ENCODE measurements at regions not wholly inside any gene's neighbourhood (a gene's known extent, or its start where the extent isn't known, plus 50 kb on each side); places are given as distances from the start of the nearest gene placed in this dataset.

DNA sequence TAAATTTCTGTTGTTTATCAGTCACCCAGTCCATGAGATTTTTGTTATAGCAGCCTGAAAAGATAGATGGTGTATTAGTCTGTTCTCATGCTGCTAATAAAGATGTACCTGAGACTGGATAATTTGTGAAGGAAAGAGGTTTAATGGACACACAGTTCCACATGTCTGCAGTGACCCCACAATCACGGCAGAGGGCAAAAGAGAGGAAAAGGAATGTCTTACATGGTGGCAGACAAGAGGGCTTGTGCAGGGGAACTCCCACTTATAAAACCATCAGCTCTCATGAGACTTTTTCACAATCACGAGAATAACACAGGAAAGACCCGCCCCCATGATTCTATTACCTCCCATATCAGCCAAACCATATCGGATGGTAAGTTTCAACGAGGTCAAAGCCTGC lies 309.2 kb downstream of the LIG4 start:
- intact Hi-C loops (cut with DNase I; ENCODE audit: low total_unique reads): no loop called here
- Histone ChIP-seq H3K4me3 (no peak overlapping the region), H3K4me1 (no peaks in the 10 kb centered on the region), H3K36me3 (no peaks in the 10 kb centered on the region), H3K27ac (no peak overlapping the region), H3K9me3 (no peaks in the 10 kb centered on the region), H3K27me3 (no peaks in the 10 kb centered on the region)
- DNase-seq: no peak
- TF ChIP-seq POLR2A (IDR thresholded peaks at IDR 0.05): no peak
- TF ChIP-seq, protein P1, sequence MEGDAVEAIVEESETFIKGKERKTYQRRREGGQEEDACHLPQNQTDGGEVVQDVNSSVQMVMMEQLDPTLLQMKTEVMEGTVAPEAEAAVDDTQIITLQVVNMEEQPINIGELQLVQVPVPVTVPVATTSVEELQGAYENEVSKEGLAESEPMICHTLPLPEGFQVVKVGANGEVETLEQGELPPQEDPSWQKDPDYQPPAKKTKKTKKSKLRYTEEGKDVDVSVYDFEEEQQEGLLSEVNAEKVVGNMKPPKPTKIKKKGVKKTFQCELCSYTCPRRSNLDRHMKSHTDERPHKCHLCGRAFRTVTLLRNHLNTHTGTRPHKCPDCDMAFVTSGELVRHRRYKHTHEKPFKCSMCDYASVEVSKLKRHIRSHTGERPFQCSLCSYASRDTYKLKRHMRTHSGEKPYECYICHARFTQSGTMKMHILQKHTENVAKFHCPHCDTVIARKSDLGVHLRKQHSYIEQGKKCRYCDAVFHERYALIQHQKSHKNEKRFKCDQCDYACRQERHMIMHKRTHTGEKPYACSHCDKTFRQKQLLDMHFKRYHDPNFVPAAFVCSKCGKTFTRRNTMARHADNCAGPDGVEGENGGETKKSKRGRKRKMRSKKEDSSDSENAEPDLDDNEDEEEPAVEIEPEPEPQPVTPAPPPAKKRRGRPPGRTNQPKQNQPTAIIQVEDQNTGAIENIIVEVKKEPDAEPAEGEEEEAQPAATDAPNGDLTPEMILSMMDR (IDR thresholded peaks at IDR 0.05): no peak

DNA sequence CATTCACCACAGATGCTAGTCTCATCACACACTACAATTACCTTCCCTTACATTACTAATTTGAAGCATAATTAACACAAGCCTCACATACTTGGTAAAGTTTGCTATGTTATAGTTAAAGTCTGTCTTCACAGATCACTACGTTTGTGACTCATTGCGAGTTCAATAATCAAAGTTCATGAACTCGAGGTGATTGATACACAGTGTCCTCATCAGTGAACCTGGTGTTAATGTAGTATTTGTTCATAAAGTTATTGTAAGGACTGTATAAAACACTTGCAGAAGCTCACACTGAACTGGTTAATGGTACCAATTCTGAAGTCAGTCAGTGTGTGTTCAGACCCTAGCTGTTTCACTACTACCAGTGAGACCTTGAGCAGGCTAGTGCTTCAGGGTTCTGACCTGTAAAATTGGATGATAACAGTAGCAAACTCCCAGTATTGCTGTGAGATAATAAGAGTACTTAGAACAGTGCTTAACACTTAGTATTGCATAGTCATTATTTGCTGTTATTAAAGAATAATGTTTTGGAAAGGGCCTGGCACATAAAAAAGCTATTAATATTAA lies 313.3 kb downstream of the LIG4 start:
- DNase-seq: no peak
- TF ChIP-seq POLR2A (IDR thresholded peaks at IDR 0.05): no peak
- TF ChIP-seq, protein P1 (IDR thresholded peaks at IDR 0.05): no peak
- intact Hi-C loops (cut with DNase I; ENCODE audit: low total_unique reads): no loop called here

DNA sequence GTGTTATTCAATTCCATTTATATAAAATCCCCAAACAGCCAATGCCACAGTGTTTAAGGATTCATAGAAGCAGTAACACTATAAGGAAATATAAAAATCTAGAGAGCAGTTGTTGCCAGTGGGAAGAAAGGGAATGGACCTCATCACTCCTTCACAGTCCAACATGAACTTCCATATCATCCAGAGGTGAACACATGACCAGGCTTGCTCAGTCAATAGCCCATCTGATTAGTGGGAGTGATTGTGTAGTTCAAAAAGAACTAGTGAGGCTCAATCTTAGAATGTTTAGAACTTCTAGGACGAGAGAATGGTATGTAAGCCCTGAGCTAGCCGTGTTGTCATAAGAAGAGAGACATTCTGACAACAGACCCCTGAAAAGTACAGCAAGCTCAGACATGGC lies 314.1 kb downstream of the LIG4 start:
- H3K27ac ChIP-seq: no peak overlapping the region
- no peaks in the 10 kb centered on the region for H3K27me3 ChIP-seq
- DNase-seq: no peak
- H3K36me3 ChIP-seq: no peaks in the 10 kb centered on the region
- no peaks in the 10 kb centered on the region for H3K4me1 ChIP-seq
- intact Hi-C loops (cut with DNase I; ENCODE audit: low total_unique reads): no loop called here
- H3K9me3 ChIP-seq: no peaks in the 10 kb centered on the region
- no peak for TF ChIP-seq POLR2A (IDR thresholded peaks at IDR 0.05)
- TF ChIP-seq, protein P1 (IDR thresholded peaks at IDR 0.05): no peak
- no peak overlapping the region for H3K4me3 ChIP-seq

More for the DNA sequence above, 313.3 kb downstream of the LIG4 start:
- Histone ChIP-seq H3K27me3 (no peaks in the 10 kb centered on the region), H3K4me3 (no peak overlapping the region), H3K27ac (no peak overlapping the region), H3K36me3 (no peaks in the 10 kb centered on the region), H3K4me1 (no peaks in the 10 kb centered on the region), H3K9me3 (no peaks in the 10 kb centered on the region)

DNA sequence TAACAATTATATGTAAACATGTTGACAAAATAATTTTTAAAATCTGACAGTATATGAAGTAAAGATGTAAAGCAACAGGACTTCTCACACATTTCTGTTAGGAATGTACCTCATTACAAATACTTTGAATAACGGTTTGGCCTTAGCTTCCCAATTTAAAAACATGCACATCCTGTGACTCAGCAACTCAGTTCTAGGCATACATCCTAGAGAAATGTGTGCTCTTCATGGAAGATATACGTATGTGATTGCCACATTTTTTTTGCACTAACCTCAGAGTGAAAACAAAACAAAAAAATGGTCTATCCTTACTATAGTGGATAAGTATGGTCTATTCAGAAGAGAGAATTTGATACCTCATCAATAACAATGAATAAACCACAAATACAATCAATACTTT lies 314.6 kb downstream of the LIG4 start:
- H3K4me3 ChIP-seq: no peak overlapping the region
- no peaks in the 10 kb centered on the region for H3K27me3 ChIP-seq
- intact Hi-C loops (cut with DNase I; ENCODE audit: low total_unique reads): no loop called here
- no peaks in the 10 kb centered on the region for H3K36me3 ChIP-seq
- TF ChIP-seq, protein P1 (IDR thresholded peaks at IDR 0.05): no peak
- no peak for TF ChIP-seq POLR2A (IDR thresholded peaks at IDR 0.05)
- DNase-seq: no peak
- no peaks in the 10 kb centered on the region for H3K4me1 ChIP-seq
- H3K9me3 ChIP-seq: no peaks in the 10 kb centered on the region
- H3K27ac ChIP-seq: no peak overlapping the region

DNA sequence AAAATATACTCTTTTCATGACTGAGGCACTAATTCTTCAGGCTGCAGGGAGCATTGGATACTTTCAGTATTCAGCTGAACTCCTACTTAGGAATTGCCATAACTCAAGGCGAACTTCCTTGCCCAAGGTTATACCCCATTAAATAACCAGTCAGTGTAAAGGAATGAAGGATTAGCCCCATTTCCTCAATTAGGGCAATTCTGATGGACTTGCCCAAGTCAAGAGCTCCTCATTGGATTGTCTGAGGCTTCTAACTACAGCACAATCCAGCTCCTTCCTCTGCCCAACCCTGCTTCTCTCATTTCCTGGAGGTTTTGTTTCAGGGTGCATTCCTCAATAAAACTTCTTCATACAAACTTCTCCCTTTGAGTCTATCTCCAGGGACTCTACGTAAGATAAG lies 329.2 kb downstream of the LIG4 start:
- H3K27ac ChIP-seq: no peak overlapping the region
- no peaks in the 10 kb centered on the region for H3K27me3 ChIP-seq
- no peaks in the 10 kb centered on the region for H3K4me1 ChIP-seq
- H3K9me3 ChIP-seq: no peaks in the 10 kb centered on the region
- no peak overlapping the region for H3K4me3 ChIP-seq
- no peaks in the 10 kb centered on the region for H3K36me3 ChIP-seq
- TF ChIP-seq POLR2A (IDR thresholded peaks at IDR 0.05): no peak
- TF ChIP-seq, protein P1 (IDR thresholded peaks at IDR 0.05): no peak
- intact Hi-C loops (cut with DNase I; ENCODE audit: low total_unique reads): no loop called here
- DNase-seq: no peak
